NCI-H345 treated with DMSO at 0.1 percent for 48 hours (cell line): ENCODE measurements at regions not wholly inside any gene's neighbourhood (a gene's known extent, or its start where the extent isn't known, plus 50 kb on each side); places are given as distances from the start of the nearest gene placed in this dataset.

ENCODE experiments used
- DNase-seq: peaks from one replicate; lab custom pipeline; 2025; ENCODE audit not compliant: unreplicated experiment; lab: John Stamatoyannopoulos, UW

GRCh38 chr22:19640306-19640705 is 74.0 kb upstream of the SEPTIN5 start:
- DNase-seq = no peak

- DNase-seq = no peak
Measured at GRCh38 chr22:19641254-19641982, 72.9 kb upstream of the SEPTIN5 start.

GRCh38 chr22:19641983-19642451 is 72.3 kb upstream of the SEPTIN5 start:
- no peak for DNase-seq

- DNase-seq = no peak
Measured at GRCh38 chr22:19643448-19644313, 70.6 kb upstream of the SEPTIN5 start.

GRCh38 chr22:19644314-19645223 is 69.7 kb upstream of the SEPTIN5 start:
- DNase-seq = no peak

- no peak for DNase-seq
Measured at GRCh38 chr22:19645391-19645790, 68.9 kb upstream of the SEPTIN5 start.

- no peak for DNase-seq
Measured at GRCh38 chr22:19645905-19646304, 68.4 kb upstream of the SEPTIN5 start.

GRCh38 chr22:19646383-19646782 is 67.9 kb upstream of the SEPTIN5 start:
- DNase-seq = no peak

GRCh38 chr22:19648419-19648929 is 65.8 kb upstream of the SEPTIN5 start:
- no peak for DNase-seq

- no peak for DNase-seq
Measured at GRCh38 chr22:19652316-19652715, 62.0 kb upstream of the SEPTIN5 start.

- DNase-seq = no peak
Measured at GRCh38 chr22:19654338-19654987, 59.8 kb upstream of the SEPTIN5 start.

GRCh38 chr22:19655399-19655798 is 58.9 kb upstream of the SEPTIN5 start:
- DNase-seq = no peak

- DNase-seq = no peak
Measured at GRCh38 chr22:19656541-19657251, 57.6 kb upstream of the SEPTIN5 start.

GRCh38 chr22:19657252-19658056 is 56.8 kb upstream of the SEPTIN5 start:
- no peak for DNase-seq

- DNase-seq = no peak
Measured at GRCh38 chr22:19658057-19658966, 56.0 kb upstream of the SEPTIN5 start.

- DNase-seq = no peak
Measured at GRCh38 chr22:19658967-19659804, 55.1 kb upstream of the SEPTIN5 start.

GRCh38 chr22:19659805-19660345 is 54.4 kb upstream of the SEPTIN5 start:
- DNase-seq = no peak
